SK-N-MC (cell line): ENCODE measurements at regions not wholly inside any gene's neighbourhood (a gene's known extent, or its start where the extent isn't known, plus 50 kb on each side); places are given as distances from the start of the nearest gene placed in this dataset.

Experiments
- EZH2 ChIP-seq: fragments of 200-600 bp; sonication (generic); IDR thresholded peaks from one replicate; pipeline ENCODE4 v1.6.1; 2017; ENCODE audit warnings: antibody characterized with exemption
- POLR2AphosphoS5 ChIP-seq: IDR thresholded peaks from 2 replicates; pipeline ENCODE4 v1.6.1; 2012; ENCODE audit warnings: mild to moderate bottlenecking, low read depth, low read length, borderline replicate concordance

- no peak for TF ChIP-seq EZH2
- no peak for TF ChIP-seq POLR2AphosphoS5
These were observed 157.0 kb downstream of the TMEM26 start for GRCh38 chr10:61296161-61296560.
